Prostate gland (tissue), 2 donors: ENCODE measurements at regions not wholly inside any gene's neighbourhood (a gene's known extent, or its start where the extent isn't known, plus 50 kb on each side); places are given as distances from the start of the nearest gene placed in this dataset.

Source experiments
- DNase-seq: peaks from one replicate; pipeline ENCODE4 v3.0.0-alpha.2; 2019; ENCODE audit warnings: low spot score
- H3K27ac ChIP-seq, 2 donors: fragments of 200-600 bp; sonication (generic); 2 replicates each; pipeline ENCODE4 v1.5.1; 2017 to 2019
- H3K27me3 ChIP-seq: fragments of 200-600 bp; sonication (generic); replicated peaks from 2 replicates; pipeline ENCODE4 v1.5.1; 2019; ENCODE audit not compliant: insufficient read depth
- H3K36me3 ChIP-seq, 2 donors: fragments of 200-600 bp; sonication (generic); 1 replicate in 1 of 2; 2 replicates in 1 of 2; pipeline versions ENCODE4 v1.5.1 to v1.8.1; 2017 to 2019
- H3K4me1 ChIP-seq: fragments of 200-600 bp; sonication (generic); replicated peaks from 2 replicates; pipeline ENCODE4 v1.5.1; 2019
- H3K4me3 ChIP-seq, 2 donors: fragments of 200-600 bp; sonication (generic); 2 replicates each; pipeline ENCODE4 v1.5.1; 2017 to 2019
- H3K9me3 ChIP-seq: fragments of 200-600 bp; sonication (generic); 2 replicates; pipeline ENCODE4 v1.5.1; 2017
- CTCF ChIP-seq, 4 experiments: fragments of 200-600 bp in 2 of 4; fragments of 450-650 bp in 2 of 4; sonication (generic) in 2 of 4; IDR thresholded peaks; 1 replicate in 3 of 4; 2 replicates in 1 of 4; pipeline ENCODE4 v1.5.1; 2016 to 2019; ENCODE audit warnings: antibody characterized with exemption in 4 of 4, mild to moderate bottlenecking in 2 of 4, moderate library complexity in 2 of 4
- POLR2A ChIP-seq: fragments of 450-650 bp; IDR thresholded peaks from one replicate; pipeline ENCODE4 v1.6.1; 2016; ENCODE audit warnings: antibody characterized with exemption, mild to moderate bottlenecking
- POLR2AphosphoS5 ChIP-seq: sonication (generic); formaldehyde crosslinking; IDR thresholded peaks from one replicate; pipeline ENCODE4 v1.6.1; 2017; ENCODE audit warnings: antibody characterized with exemption
- WGBS: methylation state at CpG from one replicate; pipeline ENCODE4 v1.1.5; 2018; 5-methylcytosine and 5-hydroxymethylcytosine counted together
- intact Hi-C: fragments of 100-400 bp; cut with DNase I; formaldehyde crosslinking; loops from one replicate; pipeline ENCODE4 v1.14.2; 2022

GRCh38 chr4:181661923-181662322, 581.3 kb upstream of the TENM3 start:
- Histone ChIP-seq H3K36me3 (no peaks in the 10 kb centered on the region), H3K4me1 (no peaks in the 10 kb centered on the region), H3K9me3 (no peaks in the 10 kb centered on the region), H3K27me3 (no peaks in the 10 kb centered on the region), H3K4me3 (no peak overlapping the region), H3K27ac (no peak overlapping the region)
- no peak for DNase-seq
- WGBS = 31% methylated on average over 2 of the region's 2 CpGs
- TF ChIP-seq POLR2A (no peak), CTCF (IDR thresholded peaks at IDR 0.05) (no peak), POLR2AphosphoS5 (no peak)
- intact Hi-C loops = no loop called here

GRCh38 chr4:181662383-181662782, 580.8 kb upstream of the TENM3 start:
- Histone ChIP-seq H3K9me3 (no peaks in the 10 kb centered on the region), H3K4me1 (no peaks in the 10 kb centered on the region), H3K4me3 (no peak overlapping the region), H3K27ac (no peak overlapping the region), H3K27me3 (no peaks in the 10 kb centered on the region), H3K36me3 (no peaks in the 10 kb centered on the region)
- no peak for DNase-seq
- intact Hi-C loops = no loop called here
- WGBS = 30% methylated on average over 3 of the region's 3 CpGs
- TF ChIP-seq CTCF (IDR thresholded peaks at IDR 0.05) (no peak), POLR2A (no peak), POLR2AphosphoS5 (no peak)

GRCh38 chr4:181670506-181670905, 572.7 kb upstream of the TENM3 start:
- no peaks in the 10 kb centered on the region for H3K4me1 ChIP-seq
- H3K4me3 ChIP-seq = no peak overlapping the region
- 77% methylated on average over 2 of the region's 2 CpGs for WGBS
- no peaks in the 10 kb centered on the region for H3K9me3 ChIP-seq
- no peaks in the 10 kb centered on the region for H3K36me3 ChIP-seq
- no peak overlapping the region for H3K27ac ChIP-seq
- no peaks in the 10 kb centered on the region for H3K27me3 ChIP-seq
- intact Hi-C loops = no loop called here
- TF ChIP-seq POLR2A = no peak
- TF ChIP-seq CTCF (IDR thresholded peaks at IDR 0.05) = no peak
- TF ChIP-seq POLR2AphosphoS5 = no peak
- no peak for DNase-seq

- intact Hi-C loops = no loop called here
- TF ChIP-seq POLR2AphosphoS5 = no peak
- TF ChIP-seq CTCF (IDR thresholded peaks at IDR 0.05) = no peak
- no peak for TF ChIP-seq POLR2A
- no peaks in the 10 kb centered on the region for H3K9me3 ChIP-seq
- 56% methylated on average over 2 of the region's 2 CpGs for WGBS
- H3K27me3 ChIP-seq = no peaks in the 10 kb centered on the region
- H3K4me3 ChIP-seq = no peak overlapping the region
- no peak for DNase-seq
- no peak overlapping the region for H3K27ac ChIP-seq
- no peaks in the 10 kb centered on the region for H3K4me1 ChIP-seq
- no peaks in the 10 kb centered on the region for H3K36me3 ChIP-seq
Observed at GRCh38 chr4:181671672-181672071, 571.5 kb upstream of the TENM3 start.

DNA sequence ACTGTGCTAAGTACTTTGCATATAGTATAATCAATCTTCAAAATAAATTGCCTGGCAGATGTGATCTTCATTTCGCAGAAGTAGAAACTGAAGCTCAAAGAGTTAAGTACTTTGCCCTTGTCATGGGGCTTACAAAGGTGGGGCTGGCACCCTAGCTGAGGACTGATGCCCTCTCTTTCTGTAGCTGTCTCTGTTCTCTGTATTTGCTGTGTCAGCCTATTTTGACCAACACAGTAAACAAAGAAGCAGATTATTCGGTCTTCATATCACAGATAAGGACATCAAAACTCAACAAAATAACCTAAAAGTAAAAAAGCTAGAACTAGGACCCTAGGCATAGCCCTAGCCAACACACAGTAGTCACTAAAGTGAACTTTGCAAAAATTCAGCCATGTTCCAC, 570.5 kb upstream of the TENM3 start:
- Histone ChIP-seq H3K4me1 (no peaks in the 10 kb centered on the region), H3K36me3 (no peaks in the 10 kb centered on the region), H3K4me3 (no peak overlapping the region), H3K27me3 (no peaks in the 10 kb centered on the region), H3K27ac (no peak overlapping the region), H3K9me3 (no peaks in the 10 kb centered on the region)
- intact Hi-C loops = no loop called here
- WGBS = 91% methylated on average over 2 of the region's 2 CpGs
- TF ChIP-seq POLR2AphosphoS5 (no peak), CTCF (IDR thresholded peaks at IDR 0.05) (no peak), POLR2A (no peak)
- no peak for DNase-seq
